Gastrocnemius medialis (tissue), 4 donors: ENCODE measurements at regions not wholly inside any gene's neighbourhood (a gene's known extent, or its start where the extent isn't known, plus 50 kb on each side); places are given as distances from the start of the nearest gene placed in this dataset.
"Not testable (repeated sequence)": the region's sequence is repeated elsewhere in the genome, so short reads cannot be mapped to it uniquely, and the experiment has no call there.

Source experiments
- ATAC-seq, 2 donors: fragments of 150-250 bp; one replicate each; pipeline ENCODE4 v1.9.1; 2016
- DNase-seq, 2 donors: peaks; one replicate each; pipeline ENCODE4 v3.0.0-alpha.2; 2019
- H3K27ac ChIP-seq, 4 donors: fragments of 200-600 bp; sonication (generic); 1 replicate in 1 of 4; 2 replicates in 3 of 4; pipeline ENCODE4 v1.5.1; 2016 to 2018; ENCODE audit warnings: mild to moderate bottlenecking in 2 of 4, moderate library complexity in 1 of 4
- H3K27me3 ChIP-seq, 3 donors: fragments of 200-600 bp; sonication (generic) in 2 of 3; 1 replicate in 1 of 3; 2 replicates in 2 of 3; pipeline versions ENCODE4 v1.5.1 to v1.6.0; 2016 to 2019; ENCODE audit warnings: mild to moderate bottlenecking in 1 of 3, moderate library complexity in 1 of 3
- H3K36me3 ChIP-seq, 2 donors: fragments of 200-600 bp; sonication (generic) in 1 of 2; one replicate each; pipeline ENCODE4 v1.5.1; 2017 to 2018
- H3K4me1 ChIP-seq, 2 donors: fragments of 200-600 bp; sonication (generic) in 1 of 2; one replicate each; pipeline ENCODE4 v1.5.1; 2016 to 2017; ENCODE audit warnings: mild to moderate bottlenecking in 2 of 2
- H3K4me3 ChIP-seq, 4 donors: fragments of 200-600 bp; sonication (generic) in 3 of 4; 1 replicate in 1 of 4; 2 replicates in 3 of 4; pipeline ENCODE4 v1.5.1; 2016 to 2019; ENCODE audit warnings: mild to moderate bottlenecking in 2 of 4
- H3K9me3 ChIP-seq, 3 donors: fragments of 200-600 bp; sonication (generic) in 2 of 3; 1 replicate in 1 of 3; 2 replicates in 2 of 3; pipeline ENCODE4 v1.5.1; 2016 to 2019
- POLR2A ChIP-seq, 2 donors: fragments of 450-650 bp; IDR thresholded peaks; one replicate each; pipeline ENCODE4 v1.6.1; 2017; ENCODE audit warnings: antibody characterized with exemption in 2 of 2, mild to moderate bottlenecking in 2 of 2, moderate library complexity in 2 of 2
- in situ Hi-C, 4 donors: fragments of 200-750 bp; cut with MboI; loops; one replicate each; pipeline versions ENCODE4 v1.15.0 to v1.8.0; 2017; ENCODE audit warnings: low sequenced_read_pairs in 4 of 4
- intact Hi-C: fragments of 100-400 bp; cut with DNase I; formaldehyde crosslinking; loops from one replicate; pipeline ENCODE4 v1.15.1; 2023; ENCODE audit warnings: low total_unique reads
- TF ChIP-seq, protein P1 (sequence below), 5 experiments: fragments of 450-650 bp in 3 of 5; fragments of 200-600 bp in 2 of 5; sonication (generic) in 2 of 5; IDR thresholded peaks in 4 of 5; conservative IDR thresholded peaks in 1 of 5; 1 replicate in 4 of 5; 2 replicates in 1 of 5; pipeline ENCODE4 v1.5.1; 2016 to 2019; ENCODE audit warnings: antibody characterized with exemption in 5 of 5, mild to moderate bottlenecking in 3 of 5, moderate library complexity in 3 of 5

DNA sequence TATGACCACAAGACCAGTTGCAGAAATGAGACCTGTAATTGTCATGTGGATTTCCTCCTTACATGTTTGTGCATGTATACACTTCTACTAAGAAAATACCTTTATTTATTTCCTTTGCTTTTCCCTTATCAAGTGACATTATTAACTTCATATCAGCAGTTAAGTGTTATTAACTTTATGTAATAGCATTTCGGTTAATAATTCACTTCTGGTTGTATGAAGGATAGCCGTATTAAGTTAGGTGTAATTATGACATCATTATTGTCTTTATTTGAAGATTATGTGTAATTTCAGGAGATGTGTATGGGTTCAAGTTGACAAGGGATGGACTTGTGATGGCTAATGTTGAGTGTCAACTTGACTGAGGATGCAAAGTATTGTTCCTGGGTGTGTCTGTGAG, 881.2 kb upstream of the ATXN8OS start:
- no peaks in the 10 kb centered on the region for H3K36me3 ChIP-seq
- H3K27ac ChIP-seq: no peak overlapping the region
- no peaks in the 10 kb centered on the region for H3K27me3 ChIP-seq
- no peak for ATAC-seq
- in situ Hi-C loops (no loop called here), intact Hi-C loops (no loop called here)
- TF ChIP-seq POLR2A (IDR thresholded peaks at IDR 0.05): no peak
- TF ChIP-seq, protein P1, sequence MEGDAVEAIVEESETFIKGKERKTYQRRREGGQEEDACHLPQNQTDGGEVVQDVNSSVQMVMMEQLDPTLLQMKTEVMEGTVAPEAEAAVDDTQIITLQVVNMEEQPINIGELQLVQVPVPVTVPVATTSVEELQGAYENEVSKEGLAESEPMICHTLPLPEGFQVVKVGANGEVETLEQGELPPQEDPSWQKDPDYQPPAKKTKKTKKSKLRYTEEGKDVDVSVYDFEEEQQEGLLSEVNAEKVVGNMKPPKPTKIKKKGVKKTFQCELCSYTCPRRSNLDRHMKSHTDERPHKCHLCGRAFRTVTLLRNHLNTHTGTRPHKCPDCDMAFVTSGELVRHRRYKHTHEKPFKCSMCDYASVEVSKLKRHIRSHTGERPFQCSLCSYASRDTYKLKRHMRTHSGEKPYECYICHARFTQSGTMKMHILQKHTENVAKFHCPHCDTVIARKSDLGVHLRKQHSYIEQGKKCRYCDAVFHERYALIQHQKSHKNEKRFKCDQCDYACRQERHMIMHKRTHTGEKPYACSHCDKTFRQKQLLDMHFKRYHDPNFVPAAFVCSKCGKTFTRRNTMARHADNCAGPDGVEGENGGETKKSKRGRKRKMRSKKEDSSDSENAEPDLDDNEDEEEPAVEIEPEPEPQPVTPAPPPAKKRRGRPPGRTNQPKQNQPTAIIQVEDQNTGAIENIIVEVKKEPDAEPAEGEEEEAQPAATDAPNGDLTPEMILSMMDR (IDR thresholded peaks at IDR 0.05 in 4 of 5, conservative IDR thresholded peaks at IDR 0.05 in 1 of 5): no peak
- no peaks in the 10 kb centered on the region for H3K9me3 ChIP-seq
- no peak for DNase-seq
- H3K4me3 ChIP-seq: no peak overlapping the region
- no peaks in the 10 kb centered on the region for H3K4me1 ChIP-seq

DNA sequence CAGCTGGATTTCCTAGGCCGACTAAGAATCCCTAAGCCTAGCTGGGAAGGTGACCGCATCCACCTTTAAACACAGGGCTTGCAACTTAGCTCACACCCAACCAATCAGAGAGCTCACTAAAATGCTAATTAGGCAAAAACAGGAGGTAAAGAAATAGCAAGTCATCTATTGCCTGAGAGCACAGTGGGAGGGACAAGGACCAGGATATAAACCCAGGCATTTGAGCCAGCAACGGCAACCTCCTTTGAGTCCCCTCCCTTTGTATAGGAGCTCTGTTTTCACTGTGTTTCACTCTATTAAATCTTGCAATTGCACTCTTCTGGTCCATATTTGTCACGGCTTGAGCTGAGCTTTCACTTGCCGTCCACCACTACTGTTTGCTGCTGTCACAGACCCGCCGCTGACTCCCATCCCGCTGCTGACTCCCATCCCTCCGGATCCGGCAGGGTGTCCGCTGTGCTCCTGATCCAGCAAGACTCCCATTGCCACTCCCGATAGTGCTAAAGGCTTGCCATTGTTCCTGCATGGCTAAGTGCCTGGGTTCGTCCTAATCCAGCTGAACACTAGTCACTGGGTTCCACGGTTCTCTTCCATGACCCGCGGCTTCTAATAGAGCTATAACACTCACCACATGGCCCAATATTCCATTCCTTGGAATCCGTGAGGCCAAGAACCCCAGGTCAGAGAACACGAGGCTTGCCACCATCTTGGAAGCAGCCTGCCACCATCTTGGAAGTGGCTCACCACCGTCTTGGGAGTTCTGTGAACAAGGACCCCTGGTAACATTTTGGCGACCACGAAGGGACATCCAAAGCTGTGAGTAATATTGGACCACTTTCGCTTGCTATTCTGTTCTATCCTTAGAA, 885.8 kb upstream of the ATXN8OS start:
- H3K9me3 ChIP-seq, intact Hi-C loops, ATAC-seq, H3K36me3 ChIP-seq, H3K27ac ChIP-seq, H3K4me1 ChIP-seq, in situ Hi-C loops, DNase-seq, H3K27me3 ChIP-seq, H3K4me3 ChIP-seq: not testable (repeated sequence)

DNA sequence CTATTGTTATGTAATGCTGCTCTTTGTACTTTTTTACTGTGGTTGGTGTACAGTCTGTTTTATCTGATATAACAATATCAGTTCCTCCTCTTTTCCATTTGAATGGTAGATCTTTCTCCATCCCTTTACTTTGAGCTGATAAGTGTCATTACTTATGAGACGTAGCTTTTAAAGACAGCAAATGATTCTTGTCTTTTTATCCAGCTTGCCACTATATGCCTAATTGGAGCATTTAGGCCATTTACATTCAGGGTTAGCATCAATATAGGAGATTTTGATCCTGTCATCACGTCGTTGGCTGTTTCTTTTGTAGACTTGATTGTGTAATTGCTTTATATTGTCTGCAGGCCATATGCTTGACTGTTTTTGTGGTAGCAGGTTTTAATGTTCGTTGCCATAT, 894.2 kb upstream of the ATXN8OS start:
- Histone ChIP-seq H3K36me3 (no peaks in the 10 kb centered on the region), H3K27ac (no peak overlapping the region), H3K4me3 (no peak overlapping the region), H3K9me3 (no peaks in the 10 kb centered on the region), H3K27me3 (no peaks in the 10 kb centered on the region), H3K4me1 (no peaks in the 10 kb centered on the region)
- in situ Hi-C loops: no loop called here
- ATAC-seq (no peak), DNase-seq (no peak)
- TF ChIP-seq POLR2A (IDR thresholded peaks at IDR 0.05): no peak
- TF ChIP-seq, protein P1 (IDR thresholded peaks at IDR 0.05 in 4 of 5, conservative IDR thresholded peaks at IDR 0.05 in 1 of 5): no peak
- intact Hi-C loops: no loop called here

DNA sequence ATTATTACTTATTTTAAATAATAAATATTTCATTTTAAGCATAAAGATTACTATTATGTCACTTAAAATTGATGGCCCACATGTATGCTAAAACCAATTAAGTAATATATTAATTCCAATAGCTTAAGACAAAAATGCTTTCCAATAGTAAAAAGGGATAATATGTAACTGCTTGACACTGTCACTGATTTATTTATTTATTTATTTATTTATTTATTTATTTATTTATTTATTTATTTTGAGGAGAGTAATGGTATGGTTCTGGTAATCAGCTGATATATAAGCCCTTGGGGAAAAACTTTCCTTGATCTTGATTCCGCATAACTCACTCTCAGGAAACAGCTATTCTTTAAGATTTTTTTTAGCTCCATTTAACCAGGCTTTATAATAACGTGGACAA, 903.0 kb upstream of the ATXN8OS start:
- H3K4me1 ChIP-seq: no peaks in the 10 kb centered on the region
- no peaks in the 10 kb centered on the region for H3K9me3 ChIP-seq
- no peak overlapping the region for H3K27ac ChIP-seq
- ATAC-seq (no peak), DNase-seq (no peak)
- no peaks in the 10 kb centered on the region for H3K27me3 ChIP-seq
- H3K4me3 ChIP-seq: no peak overlapping the region
- intact Hi-C loops (no loop called here), in situ Hi-C loops (no loop called here)
- H3K36me3 ChIP-seq: no peaks in the 10 kb centered on the region
- TF ChIP-seq, protein P1 (IDR thresholded peaks at IDR 0.05 in 4 of 5, conservative IDR thresholded peaks at IDR 0.05 in 1 of 5): no peak
- TF ChIP-seq POLR2A (IDR thresholded peaks at IDR 0.05): no peak

DNA sequence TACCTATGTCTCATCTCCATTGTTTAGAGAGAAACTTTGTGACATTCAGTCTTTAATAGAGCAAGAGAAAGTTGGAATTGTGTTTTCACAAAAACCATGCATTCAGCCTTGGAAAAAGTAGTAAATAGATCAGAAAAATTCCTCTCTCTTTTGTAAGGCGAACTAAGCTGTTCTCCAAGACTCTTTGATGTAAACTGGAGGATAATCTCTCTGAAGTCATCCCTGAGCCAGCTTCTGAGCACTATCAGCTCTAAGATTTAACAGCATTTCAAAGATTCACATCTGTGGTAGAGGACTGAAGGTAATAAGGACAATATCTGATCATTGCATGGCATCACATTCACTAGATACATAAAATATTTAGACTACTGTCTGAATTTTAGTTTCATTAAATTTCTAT, 904.6 kb upstream of the ATXN8OS start:
- intact Hi-C loops: no loop called here
- in situ Hi-C loops: no loop called here
- no peak for DNase-seq

More for the DNA sequence above, 904.6 kb upstream of the ATXN8OS start:
- no peaks in the 10 kb centered on the region for H3K36me3 ChIP-seq
- TF ChIP-seq POLR2A (IDR thresholded peaks at IDR 0.05): no peak
- TF ChIP-seq, protein P1 (IDR thresholded peaks at IDR 0.05 in 4 of 5, conservative IDR thresholded peaks at IDR 0.05 in 1 of 5): no peak
- no peaks in the 10 kb centered on the region for H3K27me3 ChIP-seq
- H3K4me1 ChIP-seq: no peaks in the 10 kb centered on the region
- no peaks in the 10 kb centered on the region for H3K9me3 ChIP-seq
- ATAC-seq: no peak
- no peak overlapping the region for H3K27ac ChIP-seq
- no peak overlapping the region for H3K4me3 ChIP-seq
